ENCODE measurements at regions not wholly inside any gene's neighbourhood (a gene's known extent, or its start where the extent isn't known, plus 50 kb on each side); places are given as distances from the start of the nearest gene placed in this dataset.

DNA sequence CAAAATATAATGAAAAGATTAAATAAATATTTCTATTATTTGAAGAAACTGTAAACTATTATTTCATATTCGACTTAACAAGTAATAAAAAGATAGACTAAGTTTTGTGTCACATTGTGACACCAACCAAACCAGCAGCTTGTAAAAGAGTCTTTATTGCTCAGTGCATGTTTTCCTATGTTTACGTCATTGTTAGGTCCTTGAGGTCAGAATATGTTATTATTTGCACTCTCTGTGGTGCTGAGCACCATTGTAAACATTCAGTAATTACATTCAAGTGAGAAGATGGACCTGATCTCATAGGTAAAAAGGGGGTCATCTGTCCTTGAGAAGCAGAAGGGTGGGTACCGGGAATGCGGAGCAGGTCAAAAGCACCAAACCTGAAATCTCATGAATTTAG, 1999.1 kb upstream of the CELF4 start:
- no peak for TF ChIP-seq CTCF (IDR thresholded peaks at IDR 0.05)
- no peak for TF ChIP-seq POLR2A (IDR thresholded peaks at IDR 0.05)

All from testis (tissue), 2 donors.